ENCODE measurements at regions not wholly inside any gene's neighbourhood (a gene's known extent, or its start where the extent isn't known, plus 50 kb on each side); places are given as distances from the start of the nearest gene placed in this dataset.

DNA sequence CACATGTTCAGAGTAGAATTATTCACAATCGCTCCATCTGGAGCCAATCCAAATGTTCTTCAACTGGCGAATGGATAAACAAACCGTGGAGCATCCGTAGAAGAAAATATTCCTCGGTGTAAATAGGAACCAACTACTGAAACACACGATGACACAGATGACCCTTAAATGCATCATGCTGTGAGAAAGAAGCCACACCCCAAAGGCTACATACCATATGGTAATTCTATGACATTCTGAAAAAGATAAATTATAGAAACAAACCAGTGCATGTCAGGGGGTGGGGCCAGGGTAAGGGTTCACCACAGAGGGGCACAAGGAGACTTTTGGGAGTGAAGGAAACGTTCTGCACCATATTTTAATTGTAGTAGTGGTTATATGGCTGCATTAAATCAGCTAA, 312.2 kb upstream of the SMIM21 start:
- 36 to 52% methylated on average over 7 of the region's 7 CpGs for WGBS, 2 donors
- H3K9me3 ChIP-seq: no peaks in the 10 kb centered on the region
- intact Hi-C loops (cut with DNase I; ENCODE audit: low total_unique reads): no loop called here
- no peaks in the 10 kb centered on the region for H3K36me3 ChIP-seq (ENCODE audit: low read depth, missing control alignments)
- H3K27ac ChIP-seq: no peak overlapping the region
- TF ChIP-seq POLR2A (IDR thresholded peaks at IDR 0.05): no peak
- TF ChIP-seq, protein P1, sequence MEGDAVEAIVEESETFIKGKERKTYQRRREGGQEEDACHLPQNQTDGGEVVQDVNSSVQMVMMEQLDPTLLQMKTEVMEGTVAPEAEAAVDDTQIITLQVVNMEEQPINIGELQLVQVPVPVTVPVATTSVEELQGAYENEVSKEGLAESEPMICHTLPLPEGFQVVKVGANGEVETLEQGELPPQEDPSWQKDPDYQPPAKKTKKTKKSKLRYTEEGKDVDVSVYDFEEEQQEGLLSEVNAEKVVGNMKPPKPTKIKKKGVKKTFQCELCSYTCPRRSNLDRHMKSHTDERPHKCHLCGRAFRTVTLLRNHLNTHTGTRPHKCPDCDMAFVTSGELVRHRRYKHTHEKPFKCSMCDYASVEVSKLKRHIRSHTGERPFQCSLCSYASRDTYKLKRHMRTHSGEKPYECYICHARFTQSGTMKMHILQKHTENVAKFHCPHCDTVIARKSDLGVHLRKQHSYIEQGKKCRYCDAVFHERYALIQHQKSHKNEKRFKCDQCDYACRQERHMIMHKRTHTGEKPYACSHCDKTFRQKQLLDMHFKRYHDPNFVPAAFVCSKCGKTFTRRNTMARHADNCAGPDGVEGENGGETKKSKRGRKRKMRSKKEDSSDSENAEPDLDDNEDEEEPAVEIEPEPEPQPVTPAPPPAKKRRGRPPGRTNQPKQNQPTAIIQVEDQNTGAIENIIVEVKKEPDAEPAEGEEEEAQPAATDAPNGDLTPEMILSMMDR (IDR thresholded peaks at IDR 0.05): no peak
- H3K4me1 ChIP-seq: no peaks in the 10 kb centered on the region
- no peak for DNase-seq
- no peaks in the 10 kb centered on the region for H3K27me3 ChIP-seq
- H3K4me3 ChIP-seq: no peak overlapping the region

- no peak overlapping the region for H3K4me3 ChIP-seq
- WGBS, 2 donors: 93 to 98% methylated on average over 2 of the region's 2 CpGs
- H3K36me3 ChIP-seq (ENCODE audit: low read depth, missing control alignments): no peaks in the 10 kb centered on the region
- H3K9me3 ChIP-seq: no peaks in the 10 kb centered on the region
- DNase-seq: no peak
- H3K27me3 ChIP-seq: no peaks in the 10 kb centered on the region
- no peak overlapping the region for H3K27ac ChIP-seq
- TF ChIP-seq, protein P1 (IDR thresholded peaks at IDR 0.05): no peak
- no peak for TF ChIP-seq POLR2A (IDR thresholded peaks at IDR 0.05)
- intact Hi-C loops (cut with DNase I; ENCODE audit: low total_unique reads): no loop called here
- no peaks in the 10 kb centered on the region for H3K4me1 ChIP-seq
Observed at GRCh38 chr18:75735291-75735690, 307.8 kb upstream of the SMIM21 start.

DNA sequence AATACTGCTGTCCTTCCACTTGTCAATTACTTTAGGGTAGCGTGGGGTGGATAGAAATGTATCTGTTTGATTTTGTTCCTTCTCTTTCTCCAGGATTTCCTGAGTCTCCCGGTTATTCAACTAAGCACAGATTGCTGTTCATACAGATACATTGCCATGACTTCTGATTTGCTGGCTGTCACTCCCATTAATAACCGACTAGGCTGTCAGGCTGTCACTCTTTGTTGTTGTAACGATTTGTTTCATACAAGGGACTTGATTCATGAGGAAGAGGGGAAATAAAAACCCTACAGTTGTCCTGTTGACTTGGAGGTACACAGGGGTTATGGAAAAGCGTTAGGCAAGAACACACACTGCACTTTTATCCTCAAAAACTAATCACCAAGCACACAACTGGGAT, 302.7 kb upstream of the SMIM21 start:
- H3K36me3 ChIP-seq (ENCODE audit: low read depth, missing control alignments): no peaks in the 10 kb centered on the region
- intact Hi-C loops (cut with DNase I; ENCODE audit: low total_unique reads): no loop called here
- WGBS, 2 donors: 50 to 55% methylated on average over 5 of the region's 5 CpGs
- H3K27me3 ChIP-seq: no peaks in the 10 kb centered on the region
- H3K4me1 ChIP-seq: no peaks in the 10 kb centered on the region
- no peak overlapping the region for H3K27ac ChIP-seq
- no peaks in the 10 kb centered on the region for H3K9me3 ChIP-seq
- DNase-seq: no peak
- TF ChIP-seq, protein P1 (IDR thresholded peaks at IDR 0.05): no peak
- no peak for TF ChIP-seq POLR2A (IDR thresholded peaks at IDR 0.05)
- no peak overlapping the region for H3K4me3 ChIP-seq

DNA sequence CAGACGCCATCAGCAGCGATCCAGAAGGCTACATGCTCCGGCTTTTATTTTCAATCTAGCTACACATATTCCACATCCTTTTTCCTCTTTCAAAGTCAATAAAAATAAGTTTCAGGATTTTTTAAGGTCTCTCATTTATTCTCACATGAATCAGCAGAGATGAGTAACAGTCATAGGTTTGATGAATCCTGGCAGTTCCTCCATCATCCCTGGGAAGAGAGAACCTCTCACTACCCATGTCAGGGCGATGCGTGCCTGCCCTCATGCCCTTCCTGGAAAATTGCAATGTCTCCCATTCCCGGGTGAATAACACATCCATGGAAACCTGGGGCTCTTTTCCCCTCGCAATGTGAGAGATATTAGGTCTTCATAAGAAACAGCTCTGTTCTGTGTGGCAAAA, 301.1 kb upstream of the SMIM21 start:
- Histone ChIP-seq H3K4me1 (no peaks in the 10 kb centered on the region), H3K27ac (no peak overlapping the region), H3K36me3 (ENCODE audit: low read depth, missing control alignments) (no peaks in the 10 kb centered on the region), H3K4me3 (no peak overlapping the region), H3K9me3 (no peaks in the 10 kb centered on the region), H3K27me3 (no peaks in the 10 kb centered on the region)
- intact Hi-C loops (cut with DNase I; ENCODE audit: low total_unique reads): no loop called here
- TF ChIP-seq POLR2A (IDR thresholded peaks at IDR 0.05): no peak
- TF ChIP-seq, protein P1 (IDR thresholded peaks at IDR 0.05): no peak
- 82 to 88% methylated on average over 7 of the region's 7 CpGs for WGBS, 2 donors
- DNase-seq: no peak

DNA sequence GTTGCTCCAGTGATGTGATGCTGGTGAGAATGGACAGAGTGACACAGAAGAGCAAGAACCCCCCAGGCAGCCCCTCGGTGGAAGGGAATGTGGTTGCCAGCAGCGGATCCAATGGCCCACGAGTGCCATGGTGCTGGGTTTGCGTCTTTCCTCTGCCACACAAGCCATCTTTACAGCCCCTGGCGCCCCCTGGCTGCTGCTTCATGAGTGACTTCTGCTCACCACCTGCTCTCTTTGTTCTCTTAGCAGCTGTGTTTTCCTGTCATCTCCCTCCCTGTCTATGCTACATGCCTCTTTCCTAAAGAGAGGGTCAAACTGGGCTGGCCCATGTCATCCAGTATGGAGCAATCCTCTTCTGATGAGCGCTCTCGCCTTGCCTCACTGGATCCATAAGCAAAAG, 300.0 kb upstream of the SMIM21 start:
- H3K4me3 ChIP-seq: no peak overlapping the region
- intact Hi-C loops (cut with DNase I; ENCODE audit: low total_unique reads): no loop called here
- H3K9me3 ChIP-seq: no peaks in the 10 kb centered on the region
- H3K4me1 ChIP-seq: no peaks in the 10 kb centered on the region
- H3K27me3 ChIP-seq: no peaks in the 10 kb centered on the region
- H3K36me3 ChIP-seq (ENCODE audit: low read depth, missing control alignments): no peaks in the 10 kb centered on the region
- DNase-seq: peak; percentile 86
- 63 to 67% methylated on average over 7 of the region's 7 CpGs for WGBS, 2 donors
- TF ChIP-seq, protein P1 (IDR thresholded peaks at IDR 0.05): peak; percentile 40 to 47 (median 43)
- no peak for TF ChIP-seq POLR2A (IDR thresholded peaks at IDR 0.05)
- no peak overlapping the region for H3K27ac ChIP-seq
